GM18907 (cell line): ENCODE measurements at regions not wholly inside any gene's neighbourhood (a gene's known extent, or its start where the extent isn't known, plus 50 kb on each side); places are given as distances from the start of the nearest gene placed in this dataset.
A peak's percentile ranks its signal among the peaks of the same experiment; 100 is the strongest.

Experiments used
- ATAC-seq: cut with Tn5 transposase; IDR thresholded peaks from one replicate; pipeline ENCODE4 v1.9.1; 2021; ENCODE audit warnings: mild to moderate bottlenecking, moderate library complexity; ENCODE audit not compliant: unreplicated experiment

DNA sequence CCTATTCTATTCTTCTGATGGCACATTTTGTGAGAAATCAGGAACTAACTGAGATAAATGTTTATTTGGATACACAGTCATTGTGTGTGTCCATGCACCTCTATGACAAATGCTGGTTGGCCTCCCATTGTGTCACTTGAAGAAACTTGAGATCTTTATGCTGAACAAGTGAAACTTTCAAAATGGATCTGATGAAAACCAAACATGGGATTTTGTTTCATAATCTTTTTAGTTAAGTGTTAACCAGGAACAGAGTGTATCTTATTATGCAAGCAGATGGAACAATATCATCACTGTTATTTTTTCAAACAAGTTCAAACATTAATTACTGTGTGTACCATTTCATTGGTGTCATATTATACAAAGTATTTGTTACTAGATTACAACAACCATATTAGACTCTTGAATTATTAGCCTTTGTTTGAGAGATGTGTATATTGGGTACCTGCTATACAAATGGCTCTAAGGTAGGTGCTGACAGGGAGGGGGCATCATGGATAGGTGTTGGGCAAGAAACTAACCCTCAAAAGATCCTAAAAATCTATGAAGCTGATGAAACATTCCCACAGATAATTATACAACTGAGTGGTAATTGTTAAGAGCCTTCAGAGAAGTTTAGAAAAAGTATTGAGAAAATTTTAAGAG lies 159.8 kb downstream of the PALM2AKAP2 start:
- no peak for ATAC-seq

DNA sequence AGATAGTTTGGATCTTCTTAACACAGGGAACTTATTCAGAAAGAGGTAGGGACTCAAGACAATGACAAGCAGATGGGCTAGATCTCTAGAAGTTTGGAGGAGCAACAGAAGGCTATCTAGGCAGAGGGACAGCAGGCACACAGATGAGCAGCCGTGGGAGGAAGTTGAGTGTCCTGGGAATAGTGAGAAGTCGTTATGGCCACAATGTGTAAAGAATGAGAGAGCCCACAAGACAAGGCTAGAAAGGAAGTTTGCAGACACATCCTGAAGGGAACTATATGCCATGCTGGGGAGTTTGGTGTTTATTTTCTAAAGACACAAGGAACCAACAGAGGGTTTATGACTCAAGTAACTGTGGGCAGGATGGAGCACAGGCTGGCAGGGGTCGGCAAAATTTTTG lies 160.6 kb downstream of the PALM2AKAP2 start:
- ATAC-seq, result no peak

DNA sequence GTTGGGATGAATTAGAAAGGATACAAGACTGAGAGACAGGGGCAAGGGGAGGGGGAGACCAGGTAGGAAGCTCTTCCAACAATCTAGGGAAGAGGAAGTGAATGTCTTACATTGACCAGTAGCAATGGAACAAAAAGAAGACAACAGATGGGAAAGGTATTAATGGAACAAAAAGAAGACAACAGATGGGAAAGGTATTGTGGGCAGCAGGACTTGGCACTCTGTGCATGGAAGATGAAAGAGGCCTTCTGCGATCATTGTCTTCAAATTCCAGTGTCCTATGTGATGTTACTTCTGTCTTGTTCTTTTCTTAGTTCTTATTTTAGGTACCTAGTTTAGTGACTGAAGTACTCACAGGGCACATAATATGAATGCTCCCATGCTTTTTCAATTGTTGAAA lies 161.8 kb downstream of the PALM2AKAP2 start:
- ATAC-seq, result no peak

DNA sequence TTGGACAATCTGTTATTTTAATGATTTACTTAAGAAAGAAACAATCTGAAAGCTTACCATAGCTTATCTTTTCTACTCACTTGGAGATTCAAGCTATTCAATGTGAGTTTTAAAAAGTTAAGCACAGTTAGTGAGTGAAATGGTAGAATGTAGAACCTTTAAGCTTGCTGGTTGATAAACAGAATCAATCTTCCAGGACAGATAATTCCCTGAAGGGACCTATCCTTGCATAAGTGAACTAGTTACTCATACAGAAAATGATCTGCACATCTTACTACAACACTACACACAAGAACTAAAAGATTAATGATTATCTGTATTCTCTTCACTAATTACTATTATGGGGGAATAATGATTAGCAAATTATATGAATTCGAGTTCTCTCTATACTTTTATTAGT lies 165.6 kb downstream of the PALM2AKAP2 start:
- ATAC-seq, result no peak

DNA sequence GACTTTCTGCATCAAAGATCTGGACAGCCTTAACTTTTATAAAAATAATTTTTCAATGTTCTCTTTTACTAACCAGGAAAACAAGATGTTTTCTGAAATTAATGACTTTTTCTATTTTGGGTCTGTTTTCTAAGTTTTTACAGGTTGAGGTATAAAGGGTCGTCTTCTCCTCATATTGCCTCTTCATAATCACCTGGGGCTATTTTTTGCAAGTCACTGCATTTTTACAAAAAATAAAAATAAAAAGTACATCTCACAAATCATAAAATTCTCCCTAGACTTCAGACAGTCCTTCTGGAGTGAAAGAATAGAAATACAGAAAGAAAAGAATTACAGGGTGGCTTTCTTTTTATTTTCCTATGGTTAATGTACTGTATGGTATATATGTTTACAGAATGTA lies 168.5 kb downstream of the PALM2AKAP2 start:
- no peak for ATAC-seq

DNA sequence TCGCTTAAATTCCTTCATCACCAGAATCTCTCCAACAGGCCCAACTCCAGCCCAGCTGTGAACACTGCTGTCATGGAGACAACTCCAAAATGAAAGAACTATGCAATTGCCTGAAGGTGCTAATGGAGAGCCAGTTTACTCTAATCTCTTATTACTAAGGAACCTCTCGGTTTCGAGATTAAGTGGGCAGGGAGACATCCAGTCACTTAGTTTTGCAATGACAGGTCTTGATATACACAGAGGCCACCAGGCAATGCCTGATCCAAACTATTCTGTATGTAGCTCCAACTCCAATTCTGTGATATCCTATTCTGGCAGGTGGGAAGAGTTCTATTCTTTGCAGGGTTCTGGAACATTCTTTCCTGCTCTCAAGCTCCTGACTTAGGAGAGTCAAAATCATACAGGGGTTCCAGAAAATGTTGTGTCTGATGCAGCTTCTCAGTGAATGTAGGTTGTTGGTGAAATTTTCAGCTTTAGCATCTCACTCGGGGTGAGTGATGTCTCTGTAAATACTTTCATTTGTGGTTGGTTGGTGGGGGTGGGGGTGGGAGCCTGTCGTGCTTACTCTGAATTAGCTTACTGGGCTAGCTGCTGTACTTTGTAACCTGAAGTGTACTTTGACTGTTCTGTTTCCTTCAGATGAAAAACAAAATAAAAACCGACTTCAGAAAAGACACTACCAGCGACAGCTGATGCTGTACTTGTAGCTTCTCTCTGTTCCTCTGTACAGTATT lies 170.9 kb downstream of the PALM2AKAP2 start:
- ATAC-seq, result no peak

DNA sequence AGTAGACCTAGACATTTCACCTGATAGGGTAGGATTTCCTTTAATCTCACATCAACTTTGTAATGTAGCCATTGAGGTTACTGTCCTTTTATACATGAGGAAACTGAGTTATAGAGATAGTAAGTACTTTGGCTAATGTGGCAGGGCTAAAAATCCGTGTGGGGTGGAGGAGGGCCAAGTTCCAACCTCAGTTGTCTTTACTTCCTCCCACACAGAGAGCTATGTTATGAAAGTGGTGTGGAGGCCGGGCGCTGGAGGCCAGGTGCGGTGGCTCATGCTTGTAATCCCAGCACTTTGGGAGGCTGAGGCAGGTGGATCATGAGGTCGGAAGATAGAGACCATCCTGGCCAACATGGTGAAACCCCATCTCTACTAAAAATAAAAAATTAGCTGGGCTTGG lies 173.3 kb downstream of the PALM2AKAP2 start:
- no peak for ATAC-seq

DNA sequence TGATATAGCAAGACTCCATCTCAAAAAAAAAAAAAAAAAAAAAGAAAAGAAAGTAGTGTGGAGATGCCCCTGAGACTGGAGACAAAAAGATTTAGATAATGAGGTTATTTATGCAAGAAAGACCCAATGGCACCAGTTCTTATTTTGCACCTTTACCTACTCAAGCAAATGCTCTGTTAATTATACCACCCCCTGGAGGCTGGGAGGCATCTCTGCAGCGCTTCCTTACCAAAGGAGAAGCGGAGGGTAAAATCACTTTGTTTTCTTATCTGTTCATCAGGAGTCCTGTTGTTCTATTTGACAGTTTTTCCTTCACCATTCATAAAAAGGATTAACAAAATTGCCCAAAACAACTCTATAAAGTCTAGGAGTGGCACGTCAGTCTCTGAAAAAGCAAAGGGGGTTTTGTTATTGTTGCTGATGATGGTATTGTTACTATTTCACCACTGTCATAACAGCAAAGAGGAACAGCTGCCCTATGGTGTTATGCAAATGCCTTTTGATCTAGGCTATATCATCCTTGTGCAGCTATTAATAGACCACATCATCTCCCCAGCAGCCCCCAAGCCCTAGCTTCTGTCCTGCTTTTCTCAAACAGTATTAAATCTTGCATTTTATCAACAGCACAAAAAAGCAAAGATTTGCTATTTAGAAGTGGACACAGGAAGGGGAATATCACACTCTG lies 174.0 kb downstream of the PALM2AKAP2 start:
- ATAC-seq, result no peak

DNA sequence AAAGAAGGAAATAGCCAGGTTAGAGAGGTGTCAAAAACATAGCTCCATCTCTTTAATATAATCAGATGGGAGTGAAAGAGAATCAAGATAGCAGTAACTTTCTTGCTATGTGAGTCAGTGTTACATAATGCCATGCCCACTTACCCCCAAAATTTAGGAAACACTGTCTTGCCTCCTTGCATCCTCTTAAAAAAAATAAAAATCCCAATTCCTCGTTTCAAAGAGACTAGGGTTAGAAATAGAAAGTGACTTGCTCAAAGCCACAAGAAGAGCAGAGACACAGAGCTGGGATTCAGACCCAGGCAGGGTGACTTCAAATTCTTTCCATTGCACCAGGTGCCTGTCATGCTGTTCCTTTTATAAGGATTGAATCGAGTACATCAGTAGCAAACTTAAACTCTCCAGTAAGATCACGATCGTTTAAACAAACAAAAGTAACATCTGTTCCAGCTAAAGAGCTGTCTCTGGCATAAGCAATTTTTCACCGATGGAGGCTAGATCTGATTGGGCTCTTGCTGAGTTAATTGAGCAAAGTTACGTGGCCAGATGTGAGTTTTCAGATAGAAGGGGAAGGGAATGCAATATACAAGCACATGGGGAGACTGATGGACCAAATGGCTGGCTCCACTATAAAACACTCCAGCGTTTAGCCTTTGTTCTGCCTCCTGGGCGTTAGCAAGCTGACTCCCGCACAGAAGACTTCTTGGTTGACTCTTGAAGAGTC lies 176.9 kb downstream of the PALM2AKAP2 start:
- no peak for ATAC-seq

DNA sequence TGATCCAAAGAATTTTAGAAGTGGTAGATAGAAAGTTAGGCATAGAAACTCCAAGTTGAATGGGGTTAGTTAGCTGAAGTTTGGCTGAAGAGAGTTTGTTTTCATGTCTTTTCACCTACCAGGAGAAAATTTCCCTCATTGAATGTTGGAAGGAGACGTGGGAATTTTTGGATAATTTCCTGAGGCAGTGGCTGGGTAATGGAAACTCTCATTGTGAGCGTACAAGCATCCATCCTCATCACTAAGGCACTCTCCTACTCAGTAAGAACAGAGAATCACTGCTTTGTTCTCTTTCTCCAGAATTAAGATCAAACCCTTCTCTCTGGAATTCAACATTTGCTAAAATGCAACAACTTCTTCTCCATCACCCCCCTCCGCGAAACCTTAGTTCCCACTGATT lies 179.7 kb downstream of the PALM2AKAP2 start:
- no peak for ATAC-seq

DNA sequence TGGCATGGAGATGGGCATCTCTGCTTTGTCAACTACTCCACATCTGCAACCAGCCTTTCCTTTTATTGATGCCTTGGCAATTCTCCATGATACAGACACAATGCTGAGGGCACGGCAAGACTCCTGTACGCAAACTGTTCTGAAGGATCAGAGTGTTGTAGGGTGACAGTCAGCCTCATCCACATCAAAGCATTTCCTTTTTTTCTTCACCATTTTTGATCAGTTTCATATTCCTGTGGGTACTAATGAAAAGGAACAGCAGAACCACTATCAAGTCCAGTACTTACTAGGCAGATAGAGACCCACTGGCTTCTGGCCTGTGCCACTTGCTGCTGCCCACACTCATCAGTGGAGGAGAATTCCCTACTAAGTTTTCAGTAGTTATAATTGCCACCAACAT lies 181.6 kb downstream of the PALM2AKAP2 start:
- no peak for ATAC-seq

DNA sequence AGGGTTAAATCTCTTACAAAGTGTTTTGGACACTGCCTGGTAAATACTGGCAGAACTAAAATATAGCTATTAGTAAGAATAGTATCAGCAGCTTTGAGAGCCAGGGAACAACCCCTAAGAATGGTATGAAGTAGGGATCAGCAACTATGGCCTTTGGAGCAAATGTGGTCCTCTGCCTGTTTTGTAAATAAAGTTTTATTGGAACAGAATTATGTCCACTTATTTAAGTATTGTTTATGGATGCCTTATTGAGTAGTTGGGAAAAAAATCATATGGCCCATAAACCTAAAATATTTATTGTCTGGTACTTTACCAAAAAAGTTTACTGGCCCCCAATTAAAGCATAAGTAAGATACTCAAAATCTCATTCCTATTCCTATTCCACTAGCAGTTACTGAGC lies 182.2 kb downstream of the PALM2AKAP2 start:
- ATAC-seq, result no peak

DNA sequence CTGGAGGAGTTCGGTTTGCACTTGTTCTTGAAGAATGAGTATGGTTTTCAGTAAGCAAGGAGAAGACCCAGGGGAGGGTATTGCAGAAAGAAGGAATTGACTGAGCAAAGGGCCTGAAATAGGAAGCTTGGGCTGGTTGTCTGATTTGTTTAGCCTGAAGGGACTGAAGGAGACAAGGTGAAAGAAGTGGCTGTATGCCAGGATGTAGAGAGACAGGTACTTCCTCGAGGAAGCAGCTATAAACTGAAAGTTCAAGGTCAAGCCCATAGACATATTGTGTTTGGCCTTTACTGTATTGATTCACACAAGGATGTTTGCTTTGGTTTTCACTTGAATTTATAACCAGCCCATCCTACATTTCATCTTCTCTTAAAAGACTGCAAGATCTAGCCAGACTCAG lies 183.1 kb downstream of the PALM2AKAP2 start:
- ATAC-seq, result no peak

DNA sequence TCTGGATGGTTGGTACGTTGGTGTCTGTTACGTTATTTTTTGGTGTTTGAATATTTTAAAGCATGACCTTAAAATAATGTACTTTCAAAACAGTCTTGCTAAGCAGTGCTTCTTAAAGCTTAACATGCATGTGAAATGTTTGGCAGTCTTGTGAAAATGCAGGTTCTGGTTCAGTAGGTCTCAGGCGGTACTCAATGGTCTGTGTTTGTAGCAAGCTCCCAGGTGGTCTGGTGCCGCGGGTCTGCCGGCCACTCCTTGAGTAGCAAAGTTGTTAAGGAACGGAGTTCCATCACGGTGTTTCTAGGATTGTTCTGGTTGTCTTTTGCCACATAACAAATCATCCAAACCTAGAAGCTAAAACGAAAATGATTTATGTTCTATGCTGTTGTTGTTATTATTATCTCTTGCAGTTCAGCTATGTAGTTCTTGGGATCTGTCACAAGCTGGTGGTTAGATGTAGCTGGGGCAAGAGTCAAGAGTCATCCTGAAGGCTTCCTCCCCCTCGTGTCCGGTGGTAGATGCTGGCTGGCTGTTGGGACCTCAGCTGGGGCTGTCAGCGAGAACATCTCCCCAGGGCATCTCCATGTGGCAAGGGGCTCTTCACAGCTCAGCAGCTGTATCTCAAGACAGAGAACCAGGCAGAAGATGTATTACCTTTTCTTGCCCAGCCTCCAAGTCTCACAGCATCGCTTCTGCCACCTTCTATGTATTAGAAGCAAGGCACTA lies 186.8 kb downstream of the PALM2AKAP2 start:
- ATAC-seq, result peak; percentile 46

DNA sequence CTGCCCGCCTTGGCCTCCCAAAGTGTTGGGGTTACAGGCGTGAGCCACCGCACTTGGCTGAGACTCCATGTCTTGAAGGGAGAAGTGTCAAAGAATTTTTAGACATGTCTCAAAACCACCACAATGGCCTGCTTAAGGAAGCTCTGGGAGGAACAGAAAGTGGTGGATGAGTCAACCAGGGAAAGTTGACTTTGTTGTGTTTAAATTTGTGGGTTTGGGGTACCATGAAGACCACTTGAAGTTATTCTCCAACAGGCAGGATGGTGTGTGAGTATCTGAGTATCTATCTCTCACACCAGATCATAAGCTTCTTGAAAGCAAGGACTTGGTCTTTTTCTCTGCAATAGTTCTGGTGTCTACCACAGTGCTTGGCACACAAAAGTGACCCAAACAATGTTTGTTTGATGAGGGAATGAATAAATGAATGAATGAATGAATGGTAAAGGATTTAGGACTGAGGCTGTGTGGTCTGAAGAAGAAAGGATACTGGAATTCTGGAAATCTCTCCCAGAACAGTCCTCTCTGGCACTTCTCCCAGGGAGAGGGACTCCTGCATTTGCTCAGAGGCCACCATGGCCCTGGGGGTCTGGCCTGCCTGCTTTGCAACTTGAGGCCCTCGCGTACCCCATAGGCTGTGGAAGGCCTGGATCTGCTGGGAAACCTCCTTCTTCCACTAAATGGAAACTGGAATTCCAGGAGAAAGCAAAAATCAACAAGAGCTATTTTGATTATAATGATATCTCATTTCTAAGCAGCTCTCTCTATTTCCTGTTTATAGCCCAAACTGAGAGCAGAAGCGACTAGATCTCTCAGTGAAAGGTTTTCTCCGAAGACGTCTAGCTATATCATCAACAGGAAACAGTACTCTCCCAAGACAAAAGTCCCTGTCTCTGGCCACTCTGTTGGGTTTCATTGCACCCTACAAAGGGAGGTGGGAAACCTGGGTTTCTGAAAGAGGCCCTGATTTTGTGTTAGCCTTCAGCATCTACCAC lies 187.9 kb downstream of the PALM2AKAP2 start:
- ATAC-seq, result peak; percentile 37

DNA sequence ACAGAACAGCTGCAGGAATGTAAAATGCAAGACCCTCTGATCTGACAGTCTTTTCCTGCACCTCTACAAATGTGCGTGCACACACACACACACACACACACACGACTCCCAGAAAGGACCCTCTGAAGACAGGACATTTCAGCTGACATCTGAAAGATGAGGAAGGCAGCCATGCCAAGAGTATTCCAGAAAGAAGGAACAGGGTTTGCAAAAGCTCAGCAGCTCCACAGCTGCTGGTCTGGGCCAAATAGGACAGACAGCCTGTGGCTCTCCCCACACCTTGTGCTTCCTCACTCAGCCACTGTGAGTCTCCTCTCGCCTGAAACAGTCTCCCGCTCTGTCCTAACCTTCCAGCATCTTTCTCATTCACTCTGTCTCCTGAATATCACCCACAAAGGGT lies 189.0 kb downstream of the PALM2AKAP2 start:
- no peak for ATAC-seq

DNA sequence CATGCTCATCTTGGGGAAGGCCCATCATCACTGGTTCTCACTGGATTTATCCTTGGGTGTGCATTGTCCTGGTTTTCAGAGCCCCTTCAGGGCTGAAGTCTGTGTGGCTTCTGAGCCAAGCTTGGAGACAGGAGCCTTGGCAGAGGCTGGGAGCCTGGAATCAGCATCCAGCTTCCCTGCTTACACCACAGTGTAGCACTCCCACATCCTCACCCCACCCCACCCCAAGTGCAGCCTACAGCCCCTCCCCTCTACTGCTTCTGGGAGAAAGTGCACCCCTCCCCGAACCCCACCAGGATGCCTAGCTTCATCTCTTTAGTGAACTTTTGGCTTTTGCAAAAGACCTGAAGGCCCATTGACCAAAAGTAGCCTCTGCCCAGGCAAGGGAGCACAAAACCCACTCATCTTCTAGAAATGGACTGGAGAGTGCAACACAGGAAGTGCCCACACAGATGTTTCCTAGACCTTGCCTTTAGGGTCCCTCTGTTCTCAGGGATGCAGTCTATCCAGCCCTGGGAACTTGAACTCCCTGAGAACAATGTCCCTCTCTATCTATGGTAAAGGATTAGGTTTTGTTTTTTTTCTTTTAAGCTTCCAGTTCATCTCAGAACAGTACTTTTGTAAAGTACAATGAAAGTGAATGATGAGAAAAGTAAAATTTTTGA lies 189.7 kb downstream of the PALM2AKAP2 start:
- ATAC-seq, result no peak

DNA sequence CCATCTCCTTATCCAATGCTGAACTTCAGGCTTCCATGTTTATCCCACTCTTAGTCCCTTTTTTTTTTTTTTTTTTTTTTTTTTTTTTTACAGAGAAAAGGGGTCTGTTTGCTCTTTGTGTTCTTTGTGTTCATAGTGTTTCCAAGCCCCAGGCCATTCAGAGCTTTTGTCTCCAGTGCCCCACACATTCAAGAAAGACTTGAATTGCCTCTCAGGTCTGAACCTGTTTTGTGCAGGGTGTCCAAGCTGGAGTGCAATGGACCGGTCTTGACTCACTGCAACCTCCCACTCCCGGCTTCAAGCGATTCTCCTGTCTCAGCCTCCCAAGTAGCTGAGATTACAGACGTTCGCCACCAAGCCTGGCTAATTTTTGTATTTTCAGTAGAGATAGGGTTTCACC lies 191.2 kb downstream of the PALM2AKAP2 start:
- ATAC-seq, result no peak
